ENCODE measurements at regions not wholly inside any gene's neighbourhood (a gene's known extent, or its start where the extent isn't known, plus 50 kb on each side); places are given as distances from the start of the nearest gene placed in this dataset.

DNA sequence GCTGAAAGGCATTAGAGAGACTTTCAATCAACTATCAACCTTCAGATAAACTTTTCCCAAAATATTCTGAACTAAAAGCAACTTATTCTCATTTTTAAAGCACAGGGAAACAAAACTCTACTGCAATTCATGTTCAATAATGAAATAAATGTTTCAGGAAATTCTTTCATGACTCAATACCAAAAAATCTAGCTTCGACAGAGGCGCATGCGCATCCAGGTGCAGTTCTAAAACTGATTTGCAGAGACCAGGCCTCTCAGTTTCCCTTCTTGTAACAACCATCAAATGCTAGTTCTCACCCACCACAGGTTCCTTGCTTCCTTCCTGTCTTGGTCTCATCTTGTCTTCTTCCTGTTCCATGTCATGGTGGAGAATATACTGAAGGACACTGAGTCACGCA, 55.3 kb upstream of the NRBF2 start:
- WGBS (ENCODE audit: insufficient coverage), result 88% methylated on average over 3 of the region's 4 CpGs
- no peaks in the 10 kb centered on the region for H3K4me1 ChIP-seq (ENCODE audit: control extremely low read depth in 1 of 4, control insufficient read depth in 4 of 4, insufficient read depth in 4 of 4, low read length in 3 of 4)
- peaks cover 0 to 2% (median 0%) of the 10 kb centered on the region in 5 experiments for H3K27me3 ChIP-seq (replicated peaks in 2 of 5; ENCODE audit: control insufficient read depth in 4 of 5, insufficient read depth in 5 of 5, low read length in 4 of 5)
- no peaks in the 10 kb centered on the region for H3K9me3 ChIP-seq (ENCODE audit: control extremely low read depth in 1 of 5, control insufficient read depth in 4 of 5, insufficient read depth in 2 of 5, low read depth in 1 of 5, low read length in 4 of 5)
- H3K4me3 ChIP-seq (ENCODE audit: control insufficient read depth in 1 of 7, extremely low read depth in 1 of 7, insufficient read depth in 4 of 7, low read depth in 2 of 7, low read length in 6 of 7), result no peak overlapping the region
- DNase-seq, result no peak
- H3K36me3 ChIP-seq (ENCODE audit: control insufficient read depth in 4 of 4, insufficient read depth in 4 of 4, low read length in 3 of 4), result no peaks in the 10 kb centered on the region
- POLR2A ChIA-PET, result interaction anchor here (0.7 kb wide), 1 partner anchor 549 kb away, joined by 4 read pairs; no protein-coding TSS in a partner anchor
- no peak overlapping the region for H3K27ac ChIP-seq (ENCODE audit: insufficient read depth in 1 of 2, low read depth in 1 of 2, low read length in 2 of 2, poor library complexity in 1 of 2, severe bottlenecking in 2 of 2)
- CTCF ChIA-PET, result no interaction called here

DNA sequence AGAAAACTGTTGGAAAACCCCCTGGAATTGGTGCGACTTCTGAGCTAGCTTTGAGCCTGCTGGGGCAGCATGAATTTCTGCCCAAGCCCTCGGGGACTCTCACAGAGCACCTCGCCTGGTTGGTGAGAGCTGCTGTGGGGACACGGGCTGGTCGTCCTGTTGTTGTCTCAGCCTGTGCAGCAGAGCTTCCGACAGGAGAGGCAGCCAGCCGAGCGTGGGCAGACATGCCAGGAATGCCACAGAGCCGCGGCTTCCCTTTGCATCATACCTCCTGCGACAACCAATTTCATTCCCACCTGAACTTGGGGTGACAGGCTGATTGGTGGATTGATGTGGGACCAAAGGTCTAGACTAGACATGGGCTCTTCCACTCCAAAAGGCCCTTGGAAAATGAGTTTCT, 60.2 kb upstream of the NRBF2 start:
- peaks cover 0 to 2% (median 0%) of the 10 kb centered on the region in 5 experiments for H3K27me3 ChIP-seq (replicated peaks in 2 of 5; ENCODE audit: control insufficient read depth in 4 of 5, insufficient read depth in 5 of 5, low read length in 4 of 5)
- ChIA-PET POLR2A (no interaction called here), CTCF (interaction anchor here (1.0 kb wide), 1 partner anchor 10 kb away, joined by 4 read pairs; no protein-coding TSS in a partner anchor)
- H3K4me3 ChIP-seq (ENCODE audit: control insufficient read depth in 1 of 7, extremely low read depth in 1 of 7, insufficient read depth in 4 of 7, low read depth in 2 of 7, low read length in 6 of 7), result no peak overlapping the region
- H3K4me1 ChIP-seq (ENCODE audit: control extremely low read depth in 1 of 4, control insufficient read depth in 4 of 4, insufficient read depth in 4 of 4, low read length in 3 of 4), result peaks cover 0 to 3% (median 0%) of the 10 kb centered on the region in 4 experiments
- DNase-seq, result no peak
- H3K27ac ChIP-seq (ENCODE audit: insufficient read depth in 1 of 2, low read depth in 1 of 2, low read length in 2 of 2, poor library complexity in 1 of 2, severe bottlenecking in 2 of 2), result no peak overlapping the region
- over 99% methylated on average over 7 of the region's 11 CpGs for WGBS (ENCODE audit: insufficient coverage)
- no peaks in the 10 kb centered on the region for H3K9me3 ChIP-seq (ENCODE audit: control extremely low read depth in 1 of 5, control insufficient read depth in 4 of 5, insufficient read depth in 2 of 5, low read depth in 1 of 5, low read length in 4 of 5)
- no peaks in the 10 kb centered on the region for H3K36me3 ChIP-seq (ENCODE audit: control insufficient read depth in 4 of 4, insufficient read depth in 4 of 4, low read length in 3 of 4)

DNA sequence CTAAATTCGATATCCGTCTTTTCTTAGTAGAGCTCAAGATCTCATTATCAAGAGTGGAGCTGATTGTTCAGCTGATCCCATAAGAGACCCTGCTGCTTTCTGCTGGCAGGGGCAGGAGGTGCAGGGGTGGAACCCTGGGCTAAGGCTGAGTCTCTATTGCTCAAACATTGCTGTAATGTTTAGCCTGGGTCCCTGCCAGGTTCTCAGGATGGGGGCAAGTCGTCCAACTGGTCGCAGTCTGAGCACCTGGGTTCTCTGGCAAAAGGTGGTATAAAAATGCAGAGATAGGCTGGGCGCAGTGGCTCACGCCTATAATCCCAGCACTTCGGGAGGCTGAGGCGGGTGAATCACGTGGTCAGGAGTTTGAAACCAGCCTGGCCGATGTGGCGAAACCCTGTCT, 62.0 kb upstream of the NRBF2 start:
- Histone ChIP-seq H3K36me3 (ENCODE audit: control insufficient read depth in 4 of 4, insufficient read depth in 4 of 4, low read length in 3 of 4) (no peaks in the 10 kb centered on the region), H3K27ac (ENCODE audit: insufficient read depth in 1 of 2, low read depth in 1 of 2, low read length in 2 of 2, poor library complexity in 1 of 2, severe bottlenecking in 2 of 2) (no peak overlapping the region), H3K4me3 (ENCODE audit: control insufficient read depth in 1 of 7, extremely low read depth in 1 of 7, insufficient read depth in 4 of 7, low read depth in 2 of 7, low read length in 6 of 7) (no peak overlapping the region), H3K4me1 (ENCODE audit: control extremely low read depth in 1 of 4, control insufficient read depth in 4 of 4, insufficient read depth in 4 of 4, low read length in 3 of 4) (peaks cover 0 to 3% (median 0%) of the 10 kb centered on the region in 4 experiments), H3K9me3 (ENCODE audit: control extremely low read depth in 1 of 5, control insufficient read depth in 4 of 5, insufficient read depth in 2 of 5, low read depth in 1 of 5, low read length in 4 of 5) (no peaks in the 10 kb centered on the region), H3K27me3 (replicated peaks in 2 of 5; ENCODE audit: control insufficient read depth in 4 of 5, insufficient read depth in 5 of 5, low read length in 4 of 5) (peaks cover 0 to 2% (median 0%) of the 10 kb centered on the region in 5 experiments)
- ChIA-PET CTCF (no interaction called here), POLR2A (no interaction called here)
- 97% methylated on average over 11 of the region's 11 CpGs for WGBS (ENCODE audit: insufficient coverage)
- no peak for DNase-seq

DNA sequence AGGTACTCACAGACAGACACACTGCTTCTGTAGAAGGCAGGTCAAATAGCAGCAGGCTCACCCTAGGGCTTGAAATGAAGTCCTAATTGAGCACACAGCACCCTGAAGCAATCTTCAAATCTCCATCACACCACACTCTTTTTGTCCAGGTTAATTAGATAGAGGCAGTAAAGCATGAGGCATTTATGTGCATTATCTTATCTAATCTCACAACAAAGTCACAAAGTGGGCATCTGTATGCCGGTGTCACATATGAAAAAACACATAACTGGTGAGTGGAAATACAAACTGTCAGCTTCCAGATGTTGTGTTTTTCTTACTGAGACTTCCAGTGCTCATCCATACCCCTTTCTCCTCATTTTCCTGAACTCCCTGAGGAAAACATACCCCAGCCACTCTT, 63.8 kb upstream of the NRBF2 start:
- peaks cover 0 to 3% (median 0%) of the 10 kb centered on the region in 5 experiments for H3K27me3 ChIP-seq (replicated peaks in 2 of 5; ENCODE audit: control insufficient read depth in 4 of 5, insufficient read depth in 5 of 5, low read length in 4 of 5)
- CTCF ChIA-PET, result no interaction called here

DNA sequence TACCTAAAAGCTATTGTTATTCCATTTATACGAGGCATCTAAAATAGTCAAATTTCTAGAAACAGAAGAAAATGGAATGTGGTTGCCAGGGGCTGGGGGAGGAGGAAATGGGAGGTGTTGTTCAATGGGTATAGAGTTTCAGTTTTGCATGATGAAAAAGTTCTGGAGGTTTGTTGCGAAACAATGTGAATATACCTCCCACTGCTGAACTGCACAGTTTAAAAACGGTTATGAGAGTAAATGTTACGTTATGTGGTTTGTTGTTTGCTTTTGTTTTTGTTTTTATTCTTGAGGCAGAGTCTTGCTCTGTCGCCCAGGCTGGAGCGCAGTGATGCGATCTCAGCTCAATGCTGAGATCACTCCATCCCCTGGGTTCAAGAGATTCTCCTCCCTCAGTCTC, 64.9 kb upstream of the NRBF2 start:
- WGBS (ENCODE audit: insufficient coverage), result 95% methylated on average over 5 of the region's 7 CpGs
- Histone ChIP-seq H3K4me3 (ENCODE audit: control insufficient read depth in 1 of 7, extremely low read depth in 1 of 7, insufficient read depth in 4 of 7, low read depth in 2 of 7, low read length in 6 of 7) (no peak overlapping the region), H3K4me1 (ENCODE audit: control extremely low read depth in 1 of 4, control insufficient read depth in 4 of 4, insufficient read depth in 4 of 4, low read length in 3 of 4) (peaks cover 0 to 3% (median 0%) of the 10 kb centered on the region in 4 experiments), H3K27me3 (replicated peaks in 2 of 5; ENCODE audit: control insufficient read depth in 4 of 5, insufficient read depth in 5 of 5, low read length in 4 of 5) (peaks cover 0 to 5% (median 0%) of the 10 kb centered on the region in 5 experiments), H3K27ac (ENCODE audit: insufficient read depth in 1 of 2, low read depth in 1 of 2, low read length in 2 of 2, poor library complexity in 1 of 2, severe bottlenecking in 2 of 2) (no peak overlapping the region), H3K9me3 (ENCODE audit: control extremely low read depth in 1 of 5, control insufficient read depth in 4 of 5, insufficient read depth in 2 of 5, low read depth in 1 of 5, low read length in 4 of 5) (no peaks in the 10 kb centered on the region), H3K36me3 (ENCODE audit: control insufficient read depth in 4 of 4, insufficient read depth in 4 of 4, low read length in 3 of 4) (no peaks in the 10 kb centered on the region)
- ChIA-PET POLR2A (no interaction called here), CTCF (no interaction called here)
- no peak for DNase-seq

More for the DNA sequence above, 63.8 kb upstream of the NRBF2 start:
- no peaks in the 10 kb centered on the region for H3K9me3 ChIP-seq (ENCODE audit: control extremely low read depth in 1 of 5, control insufficient read depth in 4 of 5, insufficient read depth in 2 of 5, low read depth in 1 of 5, low read length in 4 of 5)
- H3K4me3 ChIP-seq (ENCODE audit: control insufficient read depth in 1 of 7, extremely low read depth in 1 of 7, insufficient read depth in 4 of 7, low read depth in 2 of 7, low read length in 6 of 7), result no peak overlapping the region
- 100% methylated on average over 1 of the region's 1 CpG for WGBS (ENCODE audit: insufficient coverage)
- POLR2A ChIA-PET, result no interaction called here
- H3K27ac ChIP-seq (ENCODE audit: insufficient read depth in 1 of 2, low read depth in 1 of 2, low read length in 2 of 2, poor library complexity in 1 of 2, severe bottlenecking in 2 of 2), result no peak overlapping the region
- DNase-seq, result no peak
- H3K36me3 ChIP-seq (ENCODE audit: control insufficient read depth in 4 of 4, insufficient read depth in 4 of 4, low read length in 3 of 4), result no peaks in the 10 kb centered on the region
- H3K4me1 ChIP-seq (ENCODE audit: control extremely low read depth in 1 of 4, control insufficient read depth in 4 of 4, insufficient read depth in 4 of 4, low read length in 3 of 4), result peaks cover 0 to 3% (median 0%) of the 10 kb centered on the region in 4 experiments

DNA sequence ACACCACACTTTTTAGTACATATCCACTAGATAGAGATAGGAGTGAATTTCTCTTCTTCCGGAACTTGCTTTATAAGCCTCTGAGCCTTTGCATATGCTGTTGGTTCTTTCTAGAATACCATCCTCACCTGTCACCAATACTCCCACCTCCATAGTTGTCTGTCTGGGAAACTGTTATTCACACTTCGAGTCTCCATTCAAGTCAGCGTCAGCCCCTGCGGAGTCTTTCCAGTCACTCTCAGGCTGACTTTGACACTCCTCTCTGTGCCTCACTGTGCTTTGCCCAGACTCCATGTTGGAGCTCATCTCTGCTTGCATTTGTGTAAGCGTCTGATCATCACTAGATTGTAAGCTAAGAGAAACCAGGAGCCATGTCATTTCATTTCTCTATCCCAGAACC, 66.5 kb upstream of the NRBF2 start:
- ChIA-PET POLR2A (no interaction called here), CTCF (no interaction called here)
- Histone ChIP-seq H3K27ac (ENCODE audit: insufficient read depth in 1 of 2, low read depth in 1 of 2, low read length in 2 of 2, poor library complexity in 1 of 2, severe bottlenecking in 2 of 2) (no peak overlapping the region), H3K27me3 (replicated peaks in 2 of 5; ENCODE audit: control insufficient read depth in 4 of 5, insufficient read depth in 5 of 5, low read length in 4 of 5) (peaks cover 0 to 5% (median 0%) of the 10 kb centered on the region in 5 experiments), H3K9me3 (ENCODE audit: control extremely low read depth in 1 of 5, control insufficient read depth in 4 of 5, insufficient read depth in 2 of 5, low read depth in 1 of 5, low read length in 4 of 5) (no peaks in the 10 kb centered on the region), H3K4me3 (ENCODE audit: control insufficient read depth in 1 of 7, extremely low read depth in 1 of 7, insufficient read depth in 4 of 7, low read depth in 2 of 7, low read length in 6 of 7) (no peak overlapping the region), H3K4me1 (ENCODE audit: control extremely low read depth in 1 of 4, control insufficient read depth in 4 of 4, insufficient read depth in 4 of 4, low read length in 3 of 4) (peaks cover 0 to 3% (median 0%) of the 10 kb centered on the region in 4 experiments), H3K36me3 (ENCODE audit: control insufficient read depth in 4 of 4, insufficient read depth in 4 of 4, low read length in 3 of 4) (no peaks in the 10 kb centered on the region)
- no peak for DNase-seq
- 100% methylated on average over 4 of the region's 5 CpGs for WGBS (ENCODE audit: insufficient coverage)

DNA sequence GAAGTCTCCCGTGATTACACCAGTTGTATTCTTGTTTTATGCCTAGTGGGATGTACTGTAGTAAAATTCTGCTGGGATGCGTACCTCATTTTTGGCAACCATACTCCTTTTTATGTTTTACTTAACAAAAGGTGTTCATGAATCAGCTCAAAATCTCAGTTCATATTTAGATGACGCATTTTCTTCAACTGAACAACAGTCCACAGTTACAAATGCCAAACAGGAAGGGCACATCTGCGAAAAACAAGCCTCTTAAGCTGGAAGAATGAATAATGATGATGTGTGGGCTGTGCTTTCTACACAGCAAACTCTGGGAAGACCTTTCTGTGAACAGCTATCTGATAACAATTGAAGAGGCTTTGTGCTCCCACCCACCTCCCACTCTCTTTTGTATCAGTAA, 68.4 kb upstream of the NRBF2 start:
- WGBS (ENCODE audit: insufficient coverage), result no CpG with 5 or more reads among the region's 4 CpGs
- Histone ChIP-seq H3K36me3 (ENCODE audit: control insufficient read depth in 4 of 4, insufficient read depth in 4 of 4, low read length in 3 of 4) (no peaks in the 10 kb centered on the region), H3K4me1 (ENCODE audit: control extremely low read depth in 1 of 4, control insufficient read depth in 4 of 4, insufficient read depth in 4 of 4, low read length in 3 of 4) (peaks cover 0 to 3% (median 0%) of the 10 kb centered on the region in 4 experiments), H3K9me3 (ENCODE audit: control extremely low read depth in 1 of 5, control insufficient read depth in 4 of 5, insufficient read depth in 2 of 5, low read depth in 1 of 5, low read length in 4 of 5) (no peaks in the 10 kb centered on the region), H3K4me3 (ENCODE audit: control insufficient read depth in 1 of 7, extremely low read depth in 1 of 7, insufficient read depth in 4 of 7, low read depth in 2 of 7, low read length in 6 of 7) (no peak overlapping the region), H3K27ac (ENCODE audit: insufficient read depth in 1 of 2, low read depth in 1 of 2, low read length in 2 of 2, poor library complexity in 1 of 2, severe bottlenecking in 2 of 2) (no peak overlapping the region), H3K27me3 (replicated peaks in 2 of 5; ENCODE audit: control insufficient read depth in 4 of 5, insufficient read depth in 5 of 5, low read length in 4 of 5) (peaks cover 0 to 5% (median 0%) of the 10 kb centered on the region in 5 experiments)
- POLR2A ChIA-PET, result no interaction called here
- CTCF ChIA-PET, result interaction anchor here (0.8 to 1.1 kb wide), 2 partner anchors 10 to 20 kb away, joined by 3 to 4 read pairs; no protein-coding TSS in a partner anchor
- no peak for DNase-seq

Measured in common myeloid progenitor, CD34-positive (primary cell).